Lower leg skin (tissue), 4 donors: ENCODE measurements at regions not wholly inside any gene's neighbourhood (a gene's known extent, or its start where the extent isn't known, plus 50 kb on each side); places are given as distances from the start of the nearest gene placed in this dataset.

ENCODE experiments used
- DNase-seq, 2 donors: peaks; one replicate each; pipeline ENCODE4 v3.0.0-alpha.2; 2019; ENCODE audit warnings: low spot score in 2 of 2
- H3K4me3 ChIP-seq: fragments of 200-600 bp; sonication (generic); 2 replicates; pipeline ENCODE4 v1.5.1; 2017; ENCODE audit warnings: mild to moderate bottlenecking, low read depth; ENCODE audit not compliant: poor library complexity, severe bottlenecking
- POLR2A ChIP-seq, 2 donors: fragments of 450-650 bp; IDR thresholded peaks; one replicate each; pipeline ENCODE4 v1.6.1; 2016 to 2017; ENCODE audit warnings: antibody characterized with exemption in 2 of 2, mild to moderate bottlenecking in 1 of 2, moderate library complexity in 1 of 2
- WGBS, 2 donors: methylation state at CpG; one replicate each; pipeline ENCODE4 v1.1.5; 2018; 5-methylcytosine and 5-hydroxymethylcytosine counted together
- intact Hi-C: fragments of 100-400 bp; cut with DNase I; formaldehyde crosslinking; loops from one replicate; pipeline ENCODE4 v1.15.0; 2023; ENCODE audit warnings: low total_unique reads
- TF ChIP-seq, protein P1 (sequence below), 3 donors: fragments of 450-650 bp; IDR thresholded peaks; one replicate each; pipeline ENCODE4 v1.5.1; 2016; ENCODE audit warnings: antibody characterized with exemption in 3 of 3, mild to moderate bottlenecking in 3 of 3, moderate library complexity in 2 of 3

DNA sequence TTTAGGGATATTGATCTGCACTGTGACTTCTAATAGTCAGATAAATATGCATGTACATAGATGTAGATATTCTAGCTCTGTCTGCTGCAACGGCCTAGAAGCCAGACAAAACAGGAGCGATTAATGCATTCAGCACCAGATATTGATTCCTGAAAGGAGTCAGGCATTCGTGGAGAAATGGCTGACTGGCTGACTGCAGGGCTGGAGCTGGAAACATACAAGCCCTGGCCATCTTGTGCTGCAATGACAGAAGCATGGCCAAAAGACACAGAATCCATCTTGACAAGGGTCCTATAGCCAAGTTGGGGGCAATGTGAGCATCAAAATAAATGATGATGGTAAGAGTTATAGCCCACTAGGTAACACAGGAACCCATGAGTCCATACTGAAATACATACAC lies 231.5 kb upstream of the KLHL29 start:
- TF ChIP-seq POLR2A (IDR thresholded peaks at IDR 0.05): no peak
- TF ChIP-seq, protein P1, sequence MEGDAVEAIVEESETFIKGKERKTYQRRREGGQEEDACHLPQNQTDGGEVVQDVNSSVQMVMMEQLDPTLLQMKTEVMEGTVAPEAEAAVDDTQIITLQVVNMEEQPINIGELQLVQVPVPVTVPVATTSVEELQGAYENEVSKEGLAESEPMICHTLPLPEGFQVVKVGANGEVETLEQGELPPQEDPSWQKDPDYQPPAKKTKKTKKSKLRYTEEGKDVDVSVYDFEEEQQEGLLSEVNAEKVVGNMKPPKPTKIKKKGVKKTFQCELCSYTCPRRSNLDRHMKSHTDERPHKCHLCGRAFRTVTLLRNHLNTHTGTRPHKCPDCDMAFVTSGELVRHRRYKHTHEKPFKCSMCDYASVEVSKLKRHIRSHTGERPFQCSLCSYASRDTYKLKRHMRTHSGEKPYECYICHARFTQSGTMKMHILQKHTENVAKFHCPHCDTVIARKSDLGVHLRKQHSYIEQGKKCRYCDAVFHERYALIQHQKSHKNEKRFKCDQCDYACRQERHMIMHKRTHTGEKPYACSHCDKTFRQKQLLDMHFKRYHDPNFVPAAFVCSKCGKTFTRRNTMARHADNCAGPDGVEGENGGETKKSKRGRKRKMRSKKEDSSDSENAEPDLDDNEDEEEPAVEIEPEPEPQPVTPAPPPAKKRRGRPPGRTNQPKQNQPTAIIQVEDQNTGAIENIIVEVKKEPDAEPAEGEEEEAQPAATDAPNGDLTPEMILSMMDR (IDR thresholded peaks at IDR 0.05): no peak
- DNase-seq: no peak
- WGBS, 2 donors: 84 to 89% methylated on average over 3 of the region's 3 CpGs
- intact Hi-C loops: no loop called here
- no peak overlapping the region for H3K4me3 ChIP-seq

- DNase-seq: no peak
- H3K4me3 ChIP-seq: no peak overlapping the region
- no peak for TF ChIP-seq POLR2A (IDR thresholded peaks at IDR 0.05)
- TF ChIP-seq, protein P1 (IDR thresholded peaks at IDR 0.05): no peak
- WGBS, 2 donors: 78 to 83% methylated on average over 4 of the region's 4 CpGs
- intact Hi-C loops: no loop called here
These were observed 230.0 kb upstream of the KLHL29 start for GRCh38 chr2:23155022-23155421.

DNA sequence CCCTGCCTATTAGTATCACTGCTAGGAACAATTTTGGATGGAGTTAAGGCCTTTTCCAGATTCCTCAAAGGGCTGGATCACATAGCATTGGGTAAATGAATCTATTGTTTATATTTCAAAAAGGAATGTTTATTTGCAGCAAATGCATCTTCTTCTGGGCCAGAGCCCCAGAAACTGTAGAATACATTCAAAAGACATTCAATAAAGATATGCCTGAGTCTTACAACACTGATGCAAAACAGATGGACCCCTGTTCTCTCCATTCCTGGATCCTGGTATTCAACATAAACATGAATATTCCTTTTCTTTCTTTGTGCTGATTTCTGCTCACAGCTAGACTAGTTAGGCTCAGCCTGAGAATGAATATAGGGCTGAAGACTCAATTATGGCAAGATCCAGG lies 227.2 kb upstream of the KLHL29 start:
- DNase-seq: no peak
- H3K4me3 ChIP-seq: no peak overlapping the region
- intact Hi-C loops: no loop called here
- no peak for TF ChIP-seq POLR2A (IDR thresholded peaks at IDR 0.05)

DNA sequence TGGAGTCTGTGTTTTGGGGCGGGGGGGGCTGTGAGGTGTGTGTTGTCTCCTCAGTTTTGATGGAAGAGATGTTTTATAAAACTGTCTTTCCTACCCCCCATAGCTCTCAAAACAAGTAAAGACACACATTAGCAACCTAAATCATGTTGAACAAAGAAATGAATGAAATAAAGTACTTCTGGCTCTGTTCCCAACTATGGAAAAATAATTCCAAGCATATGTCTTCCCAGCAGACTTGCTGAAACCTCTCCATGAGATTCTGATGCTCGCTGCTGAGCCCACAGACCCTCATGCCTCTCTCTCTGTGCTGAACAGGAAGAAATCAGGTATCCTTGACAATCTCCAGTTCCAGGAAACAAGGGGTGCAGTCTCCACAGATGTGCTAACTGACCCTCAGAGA lies 226.7 kb upstream of the KLHL29 start:
- WGBS, 2 donors: 42 to 53% methylated on average over 2 of the region's 2 CpGs
- intact Hi-C loops: no loop called here
- DNase-seq: no peak
- H3K4me3 ChIP-seq: no peak overlapping the region
- TF ChIP-seq POLR2A (IDR thresholded peaks at IDR 0.05): no peak
- TF ChIP-seq, protein P1 (IDR thresholded peaks at IDR 0.05): no peak

GRCh38 chr2:23159746-23160405 lies 225.1 kb upstream of the KLHL29 start:
- 70 to 75% methylated on average over 5 of the region's 5 CpGs for WGBS, 2 donors
- intact Hi-C loops: no loop called here
- TF ChIP-seq, protein P1 (IDR thresholded peaks at IDR 0.05): no peak
- no peak for TF ChIP-seq POLR2A (IDR thresholded peaks at IDR 0.05)
- no peak overlapping the region for H3K4me3 ChIP-seq
- DNase-seq: no peak

DNA sequence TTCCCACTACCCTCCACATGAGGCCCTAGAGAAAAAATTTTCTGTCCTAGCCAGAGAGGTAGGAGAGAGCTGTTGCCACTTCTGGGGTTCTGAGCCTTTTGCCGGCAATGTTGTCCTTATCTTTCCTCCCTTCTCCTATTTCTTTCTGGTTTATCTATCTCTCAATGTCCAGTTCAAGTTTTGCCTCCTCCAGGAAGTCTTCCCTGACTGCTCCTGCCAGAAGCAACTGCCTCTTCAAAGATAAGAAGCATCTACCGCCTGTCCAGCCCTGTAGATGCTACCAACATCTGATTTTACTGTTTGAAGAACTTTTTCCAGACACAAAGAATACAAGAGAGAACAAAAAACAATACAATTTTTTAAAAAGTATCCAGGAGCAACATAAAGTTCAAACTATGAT lies 220.8 kb upstream of the KLHL29 start:
- no peak for TF ChIP-seq POLR2A (IDR thresholded peaks at IDR 0.05)
- TF ChIP-seq, protein P1 (IDR thresholded peaks at IDR 0.05): no peak
- DNase-seq: no peak
- H3K4me3 ChIP-seq: no peak overlapping the region
- 79 to 82% methylated on average over 2 of the region's 2 CpGs for WGBS, 2 donors
- intact Hi-C loops: no loop called here
